Left lung (tissue), 4 donors: ENCODE measurements at regions not wholly inside any gene's neighbourhood (a gene's known extent, or its start where the extent isn't known, plus 50 kb on each side); places are given as distances from the start of the nearest gene placed in this dataset.

ENCODE experiments used
- ATAC-seq: fragments of 200-7000 bp; cut with Tn5 transposase; one replicate; pipeline ENCODE4 v1.9.1; 2020; ENCODE audit warnings: moderate library complexity
- DNase-seq, 4 donors: peaks; one replicate each; pipeline ENCODE4 v3.0.0-alpha.2; 2013 to 2020
- H3K27ac ChIP-seq, 2 donors: fragments of 200-600 bp; sonication (generic) in 1 of 2; one replicate each; pipeline versions ENCODE4 v1.5.0 to v1.8.0; 2020 to 2021
- H3K27me3 ChIP-seq, 2 donors: fragments of 200-600 bp; sonication (generic) in 1 of 2; one replicate each; pipeline versions ENCODE4 v1.5.0 to v1.8.0; 2020 to 2021
- H3K36me3 ChIP-seq, 2 donors: fragments of 200-600 bp; sonication (generic) in 1 of 2; one replicate each; pipeline versions ENCODE4 v1.5.0 to v1.8.0; 2020 to 2021
- H3K4me1 ChIP-seq, 2 donors: fragments of 200-600 bp; one replicate each; pipeline ENCODE4 v1.8.0; 2021
- H3K4me3 ChIP-seq, 2 donors: fragments of 200-600 bp; sonication (generic) in 1 of 2; one replicate each; pipeline versions ENCODE4 v1.5.0 to v1.8.0; 2020 to 2021; ENCODE audit warnings: mild to moderate bottlenecking in 1 of 2
- H3K9me3 ChIP-seq, 2 donors: fragments of 200-600 bp; sonication (generic) in 1 of 2; one replicate each; pipeline versions ENCODE4 v1.5.0 to v1.8.0; 2020 to 2021
- intact Hi-C, 2 donors: fragments of 100-400 bp; cut with DNase I; formaldehyde crosslinking; loops; one replicate each; pipeline versions ENCODE4 v1.11.2 to v1.14.2; 2022
- TF ChIP-seq, protein P1 (sequence below), 2 donors: fragments of 200-600 bp; sonication (generic) in 1 of 2; IDR thresholded peaks; one replicate each; pipeline versions ENCODE4 v1.5.0 to v1.8.0; 2021; ENCODE audit warnings: antibody characterized with exemption in 2 of 2
- donor health status: DM: no; HTN: yes; CAD: no.
- donor health status: DM: no; HTN: no; CAD: no.

DNA sequence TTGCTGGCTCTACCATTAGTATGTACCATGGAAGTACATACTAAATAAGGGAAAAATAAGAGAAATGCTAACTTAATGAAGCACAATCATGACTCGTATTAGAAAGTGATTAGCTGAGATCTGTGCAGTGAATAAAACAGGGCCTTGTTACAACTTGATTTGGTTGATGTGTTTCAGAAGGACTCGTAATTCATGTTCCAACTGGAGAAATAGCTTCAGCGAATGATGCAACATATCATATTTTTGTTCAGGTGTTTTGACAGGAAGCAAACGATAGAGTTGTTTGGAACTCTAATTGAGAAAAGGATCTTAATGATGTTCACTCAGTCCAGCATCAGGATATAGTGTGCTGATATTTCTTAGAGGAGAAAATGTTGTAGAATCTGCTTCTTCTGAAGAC is 474.6 kb upstream of the WWC1 start:
- DNase-seq: no peak
- H3K4me1 ChIP-seq: no peaks in the 10 kb centered on the region
- intact Hi-C loops: no loop called here

DNA sequence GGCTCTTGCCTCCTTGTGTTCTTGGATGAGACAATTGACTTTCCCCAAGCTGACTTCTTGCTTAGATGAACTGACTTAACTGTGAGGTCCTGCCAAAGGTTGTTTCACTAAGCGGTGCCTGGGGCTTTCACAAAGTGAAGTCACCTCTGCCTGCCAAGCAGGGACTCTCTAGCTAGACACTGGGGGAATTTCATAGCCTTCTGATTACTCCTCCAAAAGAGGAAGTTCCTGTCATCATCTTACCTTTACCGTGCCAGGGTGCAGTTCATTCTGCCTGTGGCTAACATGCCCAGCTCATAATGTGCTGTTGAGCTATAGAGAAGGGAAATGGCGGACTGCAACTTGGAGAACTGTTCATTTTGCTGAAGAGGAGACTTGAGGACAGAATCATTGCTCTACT is 472.0 kb upstream of the WWC1 start:
- ATAC-seq: no peak
- no peak for DNase-seq
- Histone ChIP-seq H3K4me1 (no peaks in the 10 kb centered on the region), H3K27ac (no peak overlapping the region), H3K9me3 (no peaks in the 10 kb centered on the region), H3K36me3 (no peaks in the 10 kb centered on the region), H3K4me3 (no peak overlapping the region), H3K27me3 (no peaks in the 10 kb centered on the region)
- TF ChIP-seq, protein P1, sequence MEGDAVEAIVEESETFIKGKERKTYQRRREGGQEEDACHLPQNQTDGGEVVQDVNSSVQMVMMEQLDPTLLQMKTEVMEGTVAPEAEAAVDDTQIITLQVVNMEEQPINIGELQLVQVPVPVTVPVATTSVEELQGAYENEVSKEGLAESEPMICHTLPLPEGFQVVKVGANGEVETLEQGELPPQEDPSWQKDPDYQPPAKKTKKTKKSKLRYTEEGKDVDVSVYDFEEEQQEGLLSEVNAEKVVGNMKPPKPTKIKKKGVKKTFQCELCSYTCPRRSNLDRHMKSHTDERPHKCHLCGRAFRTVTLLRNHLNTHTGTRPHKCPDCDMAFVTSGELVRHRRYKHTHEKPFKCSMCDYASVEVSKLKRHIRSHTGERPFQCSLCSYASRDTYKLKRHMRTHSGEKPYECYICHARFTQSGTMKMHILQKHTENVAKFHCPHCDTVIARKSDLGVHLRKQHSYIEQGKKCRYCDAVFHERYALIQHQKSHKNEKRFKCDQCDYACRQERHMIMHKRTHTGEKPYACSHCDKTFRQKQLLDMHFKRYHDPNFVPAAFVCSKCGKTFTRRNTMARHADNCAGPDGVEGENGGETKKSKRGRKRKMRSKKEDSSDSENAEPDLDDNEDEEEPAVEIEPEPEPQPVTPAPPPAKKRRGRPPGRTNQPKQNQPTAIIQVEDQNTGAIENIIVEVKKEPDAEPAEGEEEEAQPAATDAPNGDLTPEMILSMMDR (IDR thresholded peaks at IDR 0.05): no peak
- intact Hi-C loops: no loop called here

More for the DNA sequence above, 474.6 kb upstream of the WWC1 start:
- H3K27me3 ChIP-seq: no peaks in the 10 kb centered on the region
- TF ChIP-seq, protein P1 (IDR thresholded peaks at IDR 0.05): no peak
- H3K27ac ChIP-seq: no peak overlapping the region
- no peaks in the 10 kb centered on the region for H3K9me3 ChIP-seq
- no peaks in the 10 kb centered on the region for H3K36me3 ChIP-seq
- ATAC-seq: no peak
- H3K4me3 ChIP-seq: no peak overlapping the region

DNA sequence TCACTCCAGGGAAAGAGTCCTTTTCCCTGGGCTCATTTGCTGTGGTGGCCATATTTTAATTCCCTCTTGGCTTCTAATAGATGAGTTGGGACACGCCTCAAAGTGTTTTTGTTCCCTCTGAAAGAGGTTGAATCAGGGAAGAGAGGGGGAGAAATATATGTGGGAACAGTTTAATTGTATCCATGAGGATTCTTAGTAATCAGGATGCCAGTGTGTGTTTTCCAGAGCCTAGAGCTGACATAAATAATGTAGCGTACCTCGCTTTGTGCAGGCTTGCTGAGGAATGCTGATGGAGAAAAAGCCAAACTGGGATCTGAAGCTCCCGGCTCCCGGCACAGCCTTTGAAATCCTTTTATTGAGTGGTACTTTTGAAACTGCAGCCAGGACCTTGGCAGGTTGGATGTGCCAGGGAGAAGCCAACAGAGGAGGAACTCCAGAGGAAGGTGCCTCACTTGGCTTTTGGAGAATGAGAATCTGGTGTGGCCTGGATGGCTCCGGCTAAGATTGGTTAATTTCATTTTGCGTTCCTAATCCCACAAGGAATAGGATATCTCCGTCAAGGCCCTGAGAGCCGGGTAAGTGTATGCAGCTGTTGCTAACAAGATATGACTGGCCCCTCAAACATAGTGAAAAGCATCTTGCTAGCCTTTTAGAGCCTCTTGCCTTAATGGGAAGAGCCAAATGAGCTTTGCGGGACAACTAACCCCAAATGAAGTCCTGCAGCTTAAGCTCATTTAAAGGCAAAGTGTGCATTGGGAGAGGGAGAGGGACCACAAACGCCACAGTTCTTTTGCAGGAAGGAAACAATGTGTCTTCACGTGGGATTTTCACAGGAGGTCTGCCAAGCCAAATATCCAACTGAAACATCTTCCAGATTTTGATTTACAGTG is 471.1 kb upstream of the WWC1 start:
- no peaks in the 10 kb centered on the region for H3K9me3 ChIP-seq
- TF ChIP-seq, protein P1 (IDR thresholded peaks at IDR 0.05): no peak
- peak in 1 of 4 donors; percentile 20 for DNase-seq
- intact Hi-C loops: no loop called here
- H3K27me3 ChIP-seq: no peaks in the 10 kb centered on the region
- no peaks in the 10 kb centered on the region for H3K36me3 ChIP-seq
- H3K4me3 ChIP-seq: no peak overlapping the region
- no peak overlapping the region for H3K27ac ChIP-seq
- H3K4me1 ChIP-seq: no peaks in the 10 kb centered on the region
- ATAC-seq: no peak

DNA sequence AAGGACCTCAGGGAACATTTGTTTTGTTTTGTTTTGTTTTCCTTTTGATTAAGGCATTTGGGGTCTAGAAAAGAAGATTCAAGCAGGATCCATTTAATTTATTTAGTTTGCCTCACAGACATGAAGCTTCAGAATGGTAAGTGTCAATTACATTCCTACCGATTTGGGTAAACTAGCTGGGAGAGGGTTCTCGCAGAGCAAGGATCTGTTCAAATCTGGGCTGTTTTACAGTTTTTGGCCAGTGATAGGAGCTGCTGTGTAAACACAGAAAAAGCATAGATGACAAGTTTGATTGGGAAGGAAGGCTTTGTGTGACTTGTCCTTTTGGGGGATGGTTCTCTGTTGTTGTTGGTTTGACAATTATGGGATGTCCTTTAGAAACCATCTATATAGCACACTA is 470.3 kb upstream of the WWC1 start:
- Histone ChIP-seq H3K4me3 (no peak overlapping the region), H3K27ac (no peak overlapping the region), H3K9me3 (no peaks in the 10 kb centered on the region), H3K4me1 (no peaks in the 10 kb centered on the region), H3K36me3 (no peaks in the 10 kb centered on the region), H3K27me3 (no peaks in the 10 kb centered on the region)
- intact Hi-C loops: no loop called here
- TF ChIP-seq, protein P1 (IDR thresholded peaks at IDR 0.05): no peak
- no peak for ATAC-seq
- peak in 1 of 4 donors; percentile 20 for DNase-seq

DNA sequence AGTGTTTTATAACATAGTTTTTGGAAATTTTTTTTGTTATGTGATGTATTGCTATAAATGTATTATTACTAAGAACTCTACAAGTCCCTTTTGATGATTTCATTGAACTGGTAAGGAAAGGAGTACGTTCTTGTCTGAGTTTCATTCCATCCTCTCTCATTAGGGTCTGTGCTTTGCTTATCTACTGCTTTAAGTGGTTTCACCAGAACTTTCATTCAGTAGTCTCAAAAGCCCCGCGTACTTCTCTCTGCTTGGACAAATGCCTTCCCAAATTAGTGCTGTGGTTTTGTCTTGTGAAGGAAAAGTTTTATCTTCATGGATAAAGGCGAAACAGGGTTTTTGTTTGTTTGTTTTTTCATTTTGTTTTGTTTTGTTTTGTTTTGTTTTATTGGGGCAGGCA is 469.8 kb upstream of the WWC1 start:
- intact Hi-C loops: no loop called here
- H3K36me3 ChIP-seq: no peaks in the 10 kb centered on the region
- H3K9me3 ChIP-seq: no peaks in the 10 kb centered on the region
- no peaks in the 10 kb centered on the region for H3K4me1 ChIP-seq
- no peaks in the 10 kb centered on the region for H3K27me3 ChIP-seq
- ATAC-seq: no peak
- DNase-seq: no peak
- no peak overlapping the region for H3K27ac ChIP-seq
- TF ChIP-seq, protein P1 (IDR thresholded peaks at IDR 0.05): no peak
- no peak overlapping the region for H3K4me3 ChIP-seq
